Sigmoid colon (tissue), 6 donors: ENCODE measurements at regions not wholly inside any gene's neighbourhood (a gene's known extent, or its start where the extent isn't known, plus 50 kb on each side); places are given as distances from the start of the nearest gene placed in this dataset.

ENCODE experiments used
- DNase-seq: peaks from one replicate; pipeline ENCODE4 v3.0.0-alpha.2; 2019
- H3K27ac ChIP-seq, 4 donors: fragments of 200-600 bp; sonication (generic); one replicate each; pipeline ENCODE4 v1.5.1; 2016 to 2019; ENCODE audit warnings: mild to moderate bottlenecking in 1 of 4
- H3K27me3 ChIP-seq, 3 donors: fragments of 200-600 bp; sonication (generic); one replicate each; pipeline ENCODE4 v1.5.1; 2019; ENCODE audit warnings: mild to moderate bottlenecking in 1 of 3
- H3K36me3 ChIP-seq, 4 donors: fragments of 200-600 bp; sonication (generic); one replicate each; pipeline ENCODE4 v1.5.1; 2016 to 2019
- H3K4me1 ChIP-seq, 4 donors: fragments of 200-600 bp; sonication (generic); one replicate each; pipeline ENCODE4 v1.5.1; 2017 to 2019
- H3K4me3 ChIP-seq, 4 donors: fragments of 200-600 bp; sonication (generic); one replicate each; pipeline ENCODE4 v1.5.1; 2017 to 2019; ENCODE audit warnings: mild to moderate bottlenecking in 2 of 4, moderate library complexity in 1 of 4
- H3K9me3 ChIP-seq, 4 donors: fragments of 200-600 bp in 3 of 4; sonication (generic) in 3 of 4; one replicate each; pipeline versions ENCODE4 v1.5.1 to v1.6.1; 2013 to 2019
- EP300 ChIP-seq, 4 donors: sonication (generic); formaldehyde crosslinking; IDR thresholded peaks; one replicate each; pipeline ENCODE4 v1.6.1; 2017; ENCODE audit warnings: antibody characterized with exemption in 4 of 4
- POLR2A ChIP-seq, 2 donors: fragments of 450-650 bp; IDR thresholded peaks; one replicate each; pipeline ENCODE4 v1.6.1; 2016; ENCODE audit warnings: antibody characterized with exemption in 2 of 2, mild to moderate bottlenecking in 2 of 2, moderate library complexity in 2 of 2
- POLR2AphosphoS5 ChIP-seq, 4 donors: sonication (generic); formaldehyde crosslinking; IDR thresholded peaks; one replicate each; pipeline ENCODE4 v1.6.1; 2017; ENCODE audit warnings: antibody characterized with exemption in 4 of 4
- WGBS, 2 donors: extraction: QIAGEN DNeasy Blood & Tissue Kit; methylation state at CpG; one replicate each; pipeline ENCODE4 v1.1.7; 2013; 5-methylcytosine and 5-hydroxymethylcytosine counted together
- intact Hi-C: fragments of 100-400 bp; cut with DNase I; formaldehyde crosslinking; loops from one replicate; pipeline ENCODE4 v1.15.1; 2023
- TF ChIP-seq, protein P1 (sequence below), 4 experiments: fragments of 450-650 bp in 3 of 4; fragments of 200-600 bp in 1 of 4; IDR thresholded peaks; one replicate each; pipeline ENCODE4 v1.5.1; 2016 to 2019; ENCODE audit warnings: antibody characterized with exemption in 4 of 4, mild to moderate bottlenecking in 3 of 4, moderate library complexity in 2 of 4
- donor health status: healthy with polysubstance abuse.
- donor health status: healthy.

DNA sequence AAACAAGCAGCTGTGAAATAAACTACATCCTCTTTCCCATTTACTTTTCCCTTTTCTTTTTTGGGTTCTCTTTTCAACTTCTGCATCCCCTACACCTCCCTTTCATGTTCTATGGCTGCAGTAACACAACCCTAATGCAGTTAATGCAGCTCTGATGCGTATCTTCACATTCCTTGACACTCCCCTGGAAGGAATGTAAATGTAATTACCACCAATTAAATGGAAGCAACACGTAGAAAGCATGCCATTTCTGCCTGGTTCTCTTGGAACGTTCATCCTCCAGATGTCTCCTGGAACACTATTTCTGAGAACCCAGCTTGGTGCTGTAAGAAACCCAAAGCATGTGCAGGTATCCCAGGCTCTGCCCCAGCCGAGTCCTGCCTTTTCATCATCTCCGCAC, 166.8 kb upstream of the FREM2 start:
- intact Hi-C loops, result no loop called here
- 45 to 71% methylated on average over 5 of the region's 5 CpGs for WGBS, 2 donors
- no peaks in the 10 kb centered on the region for H3K36me3 ChIP-seq
- no peak for DNase-seq
- H3K4me3 ChIP-seq, result no peak overlapping the region
- H3K27ac ChIP-seq, result no peak overlapping the region
- H3K4me1 ChIP-seq, result no peaks in the 10 kb centered on the region
- H3K9me3 ChIP-seq, result no peaks in the 10 kb centered on the region
- no peak for TF ChIP-seq EP300 (IDR thresholded peaks at IDR 0.05)
- TF ChIP-seq, protein P1, sequence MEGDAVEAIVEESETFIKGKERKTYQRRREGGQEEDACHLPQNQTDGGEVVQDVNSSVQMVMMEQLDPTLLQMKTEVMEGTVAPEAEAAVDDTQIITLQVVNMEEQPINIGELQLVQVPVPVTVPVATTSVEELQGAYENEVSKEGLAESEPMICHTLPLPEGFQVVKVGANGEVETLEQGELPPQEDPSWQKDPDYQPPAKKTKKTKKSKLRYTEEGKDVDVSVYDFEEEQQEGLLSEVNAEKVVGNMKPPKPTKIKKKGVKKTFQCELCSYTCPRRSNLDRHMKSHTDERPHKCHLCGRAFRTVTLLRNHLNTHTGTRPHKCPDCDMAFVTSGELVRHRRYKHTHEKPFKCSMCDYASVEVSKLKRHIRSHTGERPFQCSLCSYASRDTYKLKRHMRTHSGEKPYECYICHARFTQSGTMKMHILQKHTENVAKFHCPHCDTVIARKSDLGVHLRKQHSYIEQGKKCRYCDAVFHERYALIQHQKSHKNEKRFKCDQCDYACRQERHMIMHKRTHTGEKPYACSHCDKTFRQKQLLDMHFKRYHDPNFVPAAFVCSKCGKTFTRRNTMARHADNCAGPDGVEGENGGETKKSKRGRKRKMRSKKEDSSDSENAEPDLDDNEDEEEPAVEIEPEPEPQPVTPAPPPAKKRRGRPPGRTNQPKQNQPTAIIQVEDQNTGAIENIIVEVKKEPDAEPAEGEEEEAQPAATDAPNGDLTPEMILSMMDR (IDR thresholded peaks at IDR 0.05), result no peak
- TF ChIP-seq POLR2AphosphoS5 (IDR thresholded peaks at IDR 0.05), result no peak
- H3K27me3 ChIP-seq, result no peaks in the 10 kb centered on the region

DNA sequence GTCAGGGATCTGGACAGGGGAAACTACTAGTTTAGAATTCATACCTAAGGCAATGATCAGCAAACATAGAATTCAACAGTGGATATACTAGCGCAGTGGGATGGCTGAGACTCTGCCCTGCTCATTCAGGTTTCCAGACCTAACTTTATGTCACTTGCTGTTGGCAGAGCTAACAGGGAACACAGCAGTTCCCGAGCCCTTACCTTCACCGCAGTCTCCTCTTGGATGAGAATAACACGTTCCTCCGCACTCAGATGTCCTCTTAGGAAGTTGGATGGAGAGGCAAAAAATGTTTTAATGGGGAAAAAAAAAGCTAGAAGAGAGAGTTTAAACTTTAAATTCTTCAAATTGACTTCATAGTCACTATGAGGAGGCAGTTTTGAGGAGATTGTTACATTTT, 159.7 kb upstream of the FREM2 start:
- H3K9me3 ChIP-seq, result no peaks in the 10 kb centered on the region
- DNase-seq, result no peak
- no peak overlapping the region for H3K4me3 ChIP-seq
- TF ChIP-seq EP300 (IDR thresholded peaks at IDR 0.05) (no peak), POLR2AphosphoS5 (IDR thresholded peaks at IDR 0.05) (no peak)
- H3K27ac ChIP-seq, result no peak overlapping the region
- no peaks in the 10 kb centered on the region for H3K36me3 ChIP-seq
- H3K27me3 ChIP-seq, result no peaks in the 10 kb centered on the region
- intact Hi-C loops, result no loop called here
- H3K4me1 ChIP-seq, result no peaks in the 10 kb centered on the region
- WGBS, 2 donors, result 64 to 77% methylated on average over 5 of the region's 5 CpGs

DNA sequence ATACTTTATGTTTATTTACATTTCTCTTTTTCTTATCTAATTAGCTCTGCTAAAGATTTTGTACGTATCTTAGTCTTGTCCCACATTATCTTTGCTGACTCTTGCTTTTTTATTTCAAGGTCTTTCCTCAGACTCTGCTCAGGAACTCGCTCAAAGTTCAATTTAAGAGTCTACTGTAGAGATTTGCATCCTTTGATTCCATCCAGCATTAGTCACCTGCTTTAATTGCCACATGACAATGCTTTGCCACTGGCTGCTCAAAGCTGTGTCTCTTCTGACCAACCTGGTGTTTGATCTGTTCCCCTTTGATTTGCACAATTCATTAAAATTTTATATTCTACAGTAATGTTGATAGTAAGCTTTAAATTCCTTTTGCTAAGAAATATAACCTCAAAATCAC, 157.9 kb upstream of the FREM2 start:
- no peaks in the 10 kb centered on the region for H3K27me3 ChIP-seq
- H3K4me3 ChIP-seq, result no peak overlapping the region
- WGBS, 2 donors, result 42 to 63% methylated on average over 2 of the region's 2 CpGs
- no peaks in the 10 kb centered on the region for H3K4me1 ChIP-seq
- DNase-seq, result no peak
- TF ChIP-seq EP300 (IDR thresholded peaks at IDR 0.05) (no peak), POLR2AphosphoS5 (IDR thresholded peaks at IDR 0.05) (no peak), POLR2A (IDR thresholded peaks at IDR 0.05) (no peak)
- TF ChIP-seq, protein P1 (IDR thresholded peaks at IDR 0.05), result no peak
- H3K36me3 ChIP-seq, result no peaks in the 10 kb centered on the region
- H3K9me3 ChIP-seq, result no peaks in the 10 kb centered on the region
- intact Hi-C loops, result no loop called here
- no peak overlapping the region for H3K27ac ChIP-seq

DNA sequence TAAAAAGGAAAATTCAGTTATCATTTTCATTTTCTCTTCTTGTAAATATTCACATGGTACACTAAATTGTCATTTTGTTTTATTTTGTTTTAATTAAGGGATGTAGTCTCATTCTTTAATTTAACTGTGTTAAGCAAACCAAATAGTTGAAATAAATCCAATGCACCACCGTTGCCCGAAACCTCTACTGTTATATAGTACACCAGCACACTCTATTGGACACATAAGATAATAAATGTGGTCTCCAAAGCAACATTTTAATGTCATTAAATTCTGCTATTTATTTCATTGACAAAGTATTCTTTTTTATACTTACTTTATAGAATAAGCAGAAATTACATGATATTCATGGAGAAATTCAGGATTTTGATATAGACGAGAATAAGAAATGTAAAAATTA, 156.4 kb upstream of the FREM2 start:
- intact Hi-C loops, result no loop called here
- no peaks in the 10 kb centered on the region for H3K36me3 ChIP-seq
- WGBS, 2 donors, result 37 to 50% methylated on average over 3 of the region's 3 CpGs
- TF ChIP-seq, protein P1 (IDR thresholded peaks at IDR 0.05), result peak in 2 of 4 experiments; percentile 16 to 22
- no peak for TF ChIP-seq EP300 (IDR thresholded peaks at IDR 0.05)
- TF ChIP-seq POLR2A (IDR thresholded peaks at IDR 0.05), result no peak
- TF ChIP-seq POLR2AphosphoS5 (IDR thresholded peaks at IDR 0.05), result no peak
- H3K4me1 ChIP-seq, result no peaks in the 10 kb centered on the region
- no peak overlapping the region for H3K27ac ChIP-seq
- DNase-seq, result no peak
- H3K9me3 ChIP-seq, result no peaks in the 10 kb centered on the region
- H3K27me3 ChIP-seq, result no peaks in the 10 kb centered on the region
- H3K4me3 ChIP-seq, result no peak overlapping the region

DNA sequence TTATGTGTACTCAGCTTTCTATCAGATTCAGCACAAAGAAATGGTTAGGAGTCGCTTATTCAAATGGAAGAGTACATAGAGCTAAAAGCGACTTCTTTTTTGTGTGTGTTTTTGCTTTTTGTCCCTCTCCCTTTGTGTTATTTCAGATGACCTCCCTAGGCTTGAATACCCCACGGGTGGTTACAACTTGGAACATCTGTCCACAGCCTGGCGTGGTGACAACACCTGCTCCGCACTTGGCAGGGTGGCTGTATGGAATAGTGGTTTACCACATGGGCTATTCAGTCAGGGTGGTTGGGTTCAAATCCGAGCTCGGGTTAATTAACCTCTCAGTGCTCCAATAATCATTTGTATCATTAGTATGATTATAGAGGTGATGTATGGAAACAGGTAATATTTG, 151.6 kb upstream of the FREM2 start:
- H3K9me3 ChIP-seq, result no peaks in the 10 kb centered on the region
- no peaks in the 10 kb centered on the region for H3K27me3 ChIP-seq
- H3K4me3 ChIP-seq, result no peak overlapping the region
- no peak overlapping the region for H3K27ac ChIP-seq
- no peaks in the 10 kb centered on the region for H3K4me1 ChIP-seq
- TF ChIP-seq, protein P1 (IDR thresholded peaks at IDR 0.05), result no peak
- no peak for TF ChIP-seq POLR2A (IDR thresholded peaks at IDR 0.05)
- no peak for TF ChIP-seq EP300 (IDR thresholded peaks at IDR 0.05)
- TF ChIP-seq POLR2AphosphoS5 (IDR thresholded peaks at IDR 0.05), result no peak
- no peak for DNase-seq
- no peaks in the 10 kb centered on the region for H3K36me3 ChIP-seq
- WGBS, 2 donors, result 53 to 84% methylated on average over 7 of the region's 7 CpGs
- intact Hi-C loops, result no loop called here
